HepG2 (cell line): ENCODE measurements at regions not wholly inside any gene's neighbourhood (a gene's known extent, or its start where the extent isn't known, plus 50 kb on each side); places are given as distances from the start of the nearest gene placed in this dataset.

ENCODE experiments used
- ATAC-seq: fragments of 200-7000 bp; cut with Tn5 transposase; 3 replicates; pipeline ENCODE4 v1.9.1; 2020; ENCODE audit warnings: mild to moderate bottlenecking, moderate library complexity
- BruUV-seq: library from RNA; stranded (reverse); fragments of 400-500 nt; replicated peaks from 2 replicates; lab custom pipeline; 2021; lab: Mats Ljungman, UMichigan
- CTCF ChIA-PET: fragments of 300-600 bp; formaldehyde crosslinking; extraction: SDS; loops from one replicate; lab custom pipeline; 2021; ENCODE audit warnings: low total read pairs, inconsistent platforms, low intra/inter-chr PET ratio; lab: Yijun Ruan, JAX
- POLR2A ChIA-PET: fragments of 350-600 bp; sonication (Branson Sonifier 250); formaldehyde crosslinking; loops from one replicate; lab custom pipeline; 2020; ENCODE audit warnings: antibody characterized with exemption, inconsistent platforms; lab: Yijun Ruan, JAX
- DNase-seq: peaks from one replicate; pipeline ENCODE4 v3.0.0-alpha.2; 2015; ENCODE audit warnings: low spot score
- FAIRE-seq: peaks from 3 replicates; lab custom pipeline; 2011; peaks lifted over from hg19 to GRCh38; lab: Jason Lieb, UNC
- H2AFZ ChIP-seq: one replicate; pipeline ENCODE4 v1.6.1; 2011; ENCODE audit warnings: low read length, inconsistent platforms
- H3K27ac ChIP-seq: fragments of 300-600 bp; 3 replicates; pipeline ENCODE4 v1.8.0; 2011; ENCODE audit warnings: mixed run types, mild to moderate bottlenecking, mixed read lengths, low read length, inconsistent platforms; ENCODE audit not compliant: insufficient read depth; ENCODE audit errors: extremely low read length
- H3K27me3 ChIP-seq, 2 experiments: fragments of 200-600 bp in 1 of 2; 2 replicates in 1 of 2; 3 replicates in 1 of 2; pipeline versions ENCODE4 v1.6.0 to v1.8.0; 2011; ENCODE audit warnings: low read length in 2 of 2, mild to moderate bottlenecking in 2 of 2, moderate library complexity in 2 of 2, inconsistent platforms in 1 of 2; ENCODE audit not compliant: insufficient read depth in 2 of 2, control insufficient read depth in 1 of 2
- H3K36me3 ChIP-seq, 2 experiments: fragments of 200-600 bp in 1 of 2; replicated peaks in 1 of 2; 2 replicates in 1 of 2; 3 replicates in 1 of 2; pipeline versions ENCODE4 v1.5.1 to v1.8.0; 2011; ENCODE audit warnings: low read length in 2 of 2, inconsistent platforms in 1 of 2; ENCODE audit not compliant: insufficient read depth in 2 of 2, control insufficient read depth in 1 of 2
- H3K4me1 ChIP-seq: 2 replicates; pipeline ENCODE4 v1.5.1; 2012; ENCODE audit warnings: low read length, inconsistent platforms; ENCODE audit not compliant: insufficient read depth
- H3K4me2 ChIP-seq: 2 replicates; pipeline ENCODE4 v1.6.0; 2011; ENCODE audit warnings: low read depth, low read length, inconsistent platforms
- H3K4me3 ChIP-seq, 3 experiments: fragments of 200-600 bp in 1 of 3; sonication (generic), shearing (Covaris generic) in 1 of 3; replicated peaks in 1 of 3; 2 replicates each; pipeline ENCODE4 v1.5.1; 2011 to 2016; ENCODE audit warnings: low read length in 3 of 3, inconsistent platforms in 2 of 3, low read depth in 2 of 3, mild to moderate bottlenecking in 2 of 3, control low read depth in 1 of 3, mixed read lengths in 1 of 3; ENCODE audit not compliant: insufficient read depth in 1 of 3
- H3K79me2 ChIP-seq: one replicate; pipeline ENCODE4 v1.6.1; 2011; ENCODE audit warnings: low read length, inconsistent platforms; ENCODE audit not compliant: insufficient read depth
- H3K9ac ChIP-seq: 2 replicates; pipeline ENCODE4 v1.6.0; 2011; ENCODE audit warnings: mild to moderate bottlenecking, low read depth, low read length, inconsistent platforms; ENCODE audit not compliant: insufficient read depth
- H3K9me3 ChIP-seq: 2 replicates; pipeline ENCODE4 v1.5.1; 2012; ENCODE audit warnings: mild to moderate bottlenecking, low read length
- H4K20me1 ChIP-seq: 2 replicates; pipeline ENCODE4 v1.6.0; 2011; ENCODE audit warnings: inconsistent platforms, mild to moderate bottlenecking, low read length, moderate library complexity; ENCODE audit not compliant: insufficient read depth
- BHLHE40 ChIP-seq: IDR thresholded peaks from 2 replicates; pipeline ENCODE4 v1.6.1; 2011; ENCODE audit warnings: low read length, improper control_type of control experiment
- CREBL2 ChIP-seq: sonication (generic); formaldehyde crosslinking; IDR thresholded peaks from 2 replicates; pipeline ENCODE4 v1.8.1; 2023; ENCODE audit warnings: missing genetic modification reagents, mild to moderate bottlenecking, borderline replicate concordance
- GATAD2A ChIP-seq: IDR thresholded peaks from 2 replicates; pipeline ENCODE4 v1.6.1; 2016
- HOXD1 ChIP-seq: sonication (generic); formaldehyde crosslinking; IDR thresholded peaks from 2 replicates; pipeline ENCODE4 v1.5.0; 2020; ENCODE audit warnings: missing genetic modification reagents
- MTF2 ChIP-seq: sonication (generic); formaldehyde crosslinking; IDR thresholded peaks from 2 replicates; pipeline ENCODE4 v1.5.0; 2020; ENCODE audit warnings: missing genetic modification reagents, borderline replicate concordance
- NR2F1 ChIP-seq, 2 experiments: fragments of 450-650 bp in 1 of 2; formaldehyde crosslinking in 1 of 2; IDR thresholded peaks; 2 replicates each; pipeline versions ENCODE4 v1.5.0 to v1.6.1; 2016 to 2020; ENCODE audit warnings: mild to moderate bottlenecking in 1 of 2, missing compliant biosample characterization in 1 of 2, missing genetic modification reagents in 1 of 2, moderate library complexity in 1 of 2
- PHF8 ChIP-seq: sonication (generic); formaldehyde crosslinking; IDR thresholded peaks from 2 replicates; pipeline ENCODE4 v1.5.0; 2020; ENCODE audit warnings: missing genetic modification reagents
- ZBTB4 ChIP-seq: sonication (generic); formaldehyde crosslinking; IDR thresholded peaks from 2 replicates; pipeline ENCODE4 v1.4.0; 2020; ENCODE audit warnings: missing genetic modification reagents, mild to moderate bottlenecking, borderline replicate concordance
- WGBS: methylation state at CpG from one replicate; pipeline ENCODE4 v1.1.6; 2017; ENCODE audit warnings: low lambda C conversion rate; 5-methylcytosine and 5-hydroxymethylcytosine counted together
- in situ Hi-C: cut with HindIII; loops from 2 replicates; pipeline ENCODE4 v1.10.0; 2017; ENCODE audit warnings: low pct_unique_long_range_greater_than_20kb; ENCODE audit not compliant: extremely low pct_ligation_motif_present
- intact Hi-C: fragments of 100-400 bp; cut with micrococcal nuclease; formaldehyde crosslinking; loops from one replicate; pipeline ENCODE4 v1.10.0; 2022; ENCODE audit not compliant: unreplicated experiment
- TF ChIP-seq, protein P1 (sequence below): sonication (generic); formaldehyde crosslinking; conservative IDR thresholded peaks from 2 replicates; pipeline ENCODE4 v1.5.0; 2020; ENCODE audit warnings: missing genetic modification reagents

GRCh38 chr2:147096671-147097070 lies 748.2 kb upstream of the ACVR2A start (continued):
- no peak for TF ChIP-seq GATAD2A (CRISPR knock-in tag)
- no peak for TF ChIP-seq BHLHE40
- TF ChIP-seq, protein P1, sequence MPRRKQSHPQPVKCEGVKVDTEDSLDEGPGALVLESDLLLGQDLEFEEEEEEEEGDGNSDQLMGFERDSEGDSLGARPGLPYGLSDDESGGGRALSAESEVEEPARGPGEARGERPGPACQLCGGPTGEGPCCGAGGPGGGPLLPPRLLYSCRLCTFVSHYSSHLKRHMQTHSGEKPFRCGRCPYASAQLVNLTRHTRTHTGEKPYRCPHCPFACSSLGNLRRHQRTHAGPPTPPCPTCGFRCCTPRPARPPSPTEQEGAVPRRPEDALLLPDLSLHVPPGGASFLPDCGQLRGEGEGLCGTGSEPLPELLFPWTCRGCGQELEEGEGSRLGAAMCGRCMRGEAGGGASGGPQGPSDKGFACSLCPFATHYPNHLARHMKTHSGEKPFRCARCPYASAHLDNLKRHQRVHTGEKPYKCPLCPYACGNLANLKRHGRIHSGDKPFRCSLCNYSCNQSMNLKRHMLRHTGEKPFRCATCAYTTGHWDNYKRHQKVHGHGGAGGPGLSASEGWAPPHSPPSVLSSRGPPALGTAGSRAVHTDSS (CRISPR knock-in tag): no peak

- intact Hi-C loops: no loop called here
- no peak for FAIRE-seq
- Histone ChIP-seq H4K20me1 (no peaks in the 10 kb centered on the region), H3K4me2 (no peak overlapping the region), H3K4me3 (no peak overlapping the region), H3K27me3 (no peaks in the 10 kb centered on the region), H3K79me2 (no peaks in the 10 kb centered on the region), H2AFZ (no peak overlapping the region), H3K4me1 (no peaks in the 10 kb centered on the region), H3K9me3 (peaks cover 7% of the 10 kb centered on the region; the same call in 1 of the 2 replicates), H3K9ac (no peak overlapping the region), H3K36me3 (no peaks in the 10 kb centered on the region), H3K27ac (no peak overlapping the region)
- WGBS: 0% methylated on average over 2 of the region's 2 CpGs
- ChIA-PET POLR2A (no interaction called here), CTCF (no interaction called here)
- no TSS peak for BruUV-seq
- no peak for DNase-seq
- in situ Hi-C loops: no loop called here
- no peak for ATAC-seq
- TF ChIP-seq PHF8 (CRISPR knock-in tag) (no peak), NR2F1 (CRISPR knock-in tag; IDR thresholded peaks at IDR 0.05) (no peak), HOXD1 (CRISPR knock-in tag) (no peak), MTF2 (CRISPR knock-in tag) (no peak), CREBL2 (CRISPR knock-in tag) (no peak), ZBTB4 (no peak)
These were observed 749.5 kb upstream of the ACVR2A start for GRCh38 chr2:147095376-147095775.
